HG03139 (cell line): ENCODE measurements at regions not wholly inside any gene's neighbourhood (a gene's known extent, or its start where the extent isn't known, plus 50 kb on each side); places are given as distances from the start of the nearest gene placed in this dataset.
"Not testable (repeated sequence)": the region's sequence is repeated elsewhere in the genome, so short reads cannot be mapped to it uniquely, and the experiment has no call there.

ENCODE experiments used
- ATAC-seq: cut with Tn5 transposase; IDR thresholded peaks from one replicate; pipeline ENCODE4 v1.9.1; 2021; ENCODE audit not compliant: unreplicated experiment

DNA sequence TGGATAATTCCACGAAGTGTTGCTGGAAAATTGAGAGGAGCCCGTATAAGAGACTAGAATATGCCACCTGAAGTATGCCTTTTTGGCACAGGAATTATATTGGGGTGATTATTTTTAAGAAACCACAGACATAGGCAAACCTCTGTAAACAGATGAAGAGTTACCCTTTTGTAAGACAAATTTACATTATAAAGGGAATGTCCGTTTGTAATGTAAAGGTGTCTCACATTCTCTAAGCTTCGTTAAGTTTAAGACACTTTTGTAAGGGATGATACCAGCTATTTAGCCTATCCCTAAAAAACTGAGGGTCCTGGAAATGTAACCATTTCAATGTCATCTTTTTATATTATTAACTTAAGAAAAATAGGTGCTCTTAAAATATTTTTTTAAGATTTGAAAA lies 432.8 kb upstream of the SYT4 start:
- ATAC-seq = no peak

DNA sequence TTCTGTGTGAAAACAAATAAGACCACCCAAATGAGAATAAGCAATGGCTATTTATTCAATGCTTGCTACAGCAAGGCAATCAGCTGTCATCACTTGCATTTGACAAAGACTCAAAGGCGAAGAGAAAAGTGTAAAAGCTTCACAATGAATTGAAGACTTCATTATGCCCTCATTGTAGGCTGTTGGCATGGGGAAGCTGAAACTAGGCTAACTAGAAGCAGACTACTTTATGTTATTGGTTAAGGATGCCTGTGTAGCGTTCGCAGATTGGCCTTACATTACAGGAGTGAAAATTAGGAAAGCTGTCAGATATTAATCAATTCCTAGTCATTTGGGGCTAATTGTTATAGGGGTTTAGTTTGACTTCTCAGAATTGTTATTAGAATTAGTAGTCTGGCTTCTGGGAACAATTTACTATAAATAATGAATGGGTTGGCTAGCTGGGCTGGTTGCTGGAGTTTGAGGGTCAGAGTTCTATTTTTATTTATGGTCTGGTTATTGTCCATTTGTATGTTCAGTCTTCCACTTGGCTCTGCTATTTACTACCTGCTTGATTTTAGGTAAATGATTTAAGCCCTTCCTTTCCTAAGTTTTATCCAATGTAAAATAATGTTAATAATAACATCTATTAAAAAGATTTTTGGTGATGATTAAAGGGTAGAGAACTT lies 437.2 kb upstream of the SYT4 start:
- no peak for ATAC-seq

DNA sequence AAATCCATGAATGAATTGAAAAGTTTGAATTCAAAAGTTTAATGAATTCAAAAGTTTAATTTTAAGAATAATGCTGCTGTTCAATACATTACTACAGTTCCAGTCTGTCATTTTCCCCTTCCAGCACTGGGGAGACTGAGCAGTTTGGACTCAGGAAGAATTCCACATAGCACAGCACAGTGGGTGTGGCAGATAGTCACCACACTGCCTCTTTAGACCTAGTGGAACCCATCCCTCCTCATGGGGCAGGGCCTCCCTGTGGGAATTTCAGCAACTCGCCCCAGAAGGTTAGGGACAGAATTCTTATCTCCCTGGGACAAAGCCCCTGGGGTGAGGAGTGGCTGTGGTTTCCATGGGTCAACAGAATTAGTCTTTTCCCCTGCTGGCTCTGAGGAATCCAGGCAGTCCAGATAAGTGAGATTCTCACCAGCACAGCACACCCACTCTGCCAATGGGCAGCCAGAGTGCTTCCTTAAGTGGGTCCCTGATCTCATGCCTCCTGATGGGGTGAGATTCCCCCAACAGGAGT lies 442.0 kb upstream of the SYT4 start:
- ATAC-seq = no peak

DNA sequence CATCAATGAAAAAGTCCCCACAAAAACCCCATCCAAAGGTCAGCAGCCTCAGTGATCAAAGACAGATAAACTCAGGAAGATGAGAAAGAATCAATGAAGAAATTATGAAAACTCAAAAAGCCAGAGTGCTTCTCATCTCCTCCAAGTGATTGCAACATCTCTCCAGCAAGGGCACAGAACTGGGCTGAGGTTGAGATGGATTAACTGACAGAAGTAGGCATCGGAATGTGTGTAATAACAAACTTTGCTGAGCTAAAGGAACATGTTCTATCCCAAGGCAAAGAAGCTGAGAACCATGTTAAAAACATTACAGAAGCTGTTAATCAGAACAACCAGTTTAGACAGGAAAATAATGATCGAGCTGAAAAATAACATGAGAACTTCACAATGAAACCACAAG lies 442.8 kb upstream of the SYT4 start:
- no peak for ATAC-seq

DNA sequence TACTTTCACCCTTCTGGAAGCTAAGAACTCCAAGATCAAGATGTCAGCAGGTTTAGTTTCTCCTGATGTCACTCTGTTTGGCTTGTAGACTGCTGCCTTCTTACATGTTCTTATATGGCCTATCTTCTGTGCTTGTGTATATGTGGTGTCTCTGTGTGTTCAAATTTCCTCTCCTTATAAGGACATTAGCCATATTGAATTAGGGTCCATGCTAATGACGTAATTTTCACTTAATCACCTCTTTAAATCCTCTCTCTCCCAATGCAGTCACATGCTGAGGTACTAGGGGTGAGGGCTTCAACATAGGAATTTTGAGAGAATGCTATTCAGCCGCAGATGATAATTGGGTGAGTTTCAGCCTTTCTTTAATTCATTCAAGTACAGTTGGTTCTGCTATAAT lies 458.3 kb upstream of the SYT4 start:
- ATAC-seq = no peak

DNA sequence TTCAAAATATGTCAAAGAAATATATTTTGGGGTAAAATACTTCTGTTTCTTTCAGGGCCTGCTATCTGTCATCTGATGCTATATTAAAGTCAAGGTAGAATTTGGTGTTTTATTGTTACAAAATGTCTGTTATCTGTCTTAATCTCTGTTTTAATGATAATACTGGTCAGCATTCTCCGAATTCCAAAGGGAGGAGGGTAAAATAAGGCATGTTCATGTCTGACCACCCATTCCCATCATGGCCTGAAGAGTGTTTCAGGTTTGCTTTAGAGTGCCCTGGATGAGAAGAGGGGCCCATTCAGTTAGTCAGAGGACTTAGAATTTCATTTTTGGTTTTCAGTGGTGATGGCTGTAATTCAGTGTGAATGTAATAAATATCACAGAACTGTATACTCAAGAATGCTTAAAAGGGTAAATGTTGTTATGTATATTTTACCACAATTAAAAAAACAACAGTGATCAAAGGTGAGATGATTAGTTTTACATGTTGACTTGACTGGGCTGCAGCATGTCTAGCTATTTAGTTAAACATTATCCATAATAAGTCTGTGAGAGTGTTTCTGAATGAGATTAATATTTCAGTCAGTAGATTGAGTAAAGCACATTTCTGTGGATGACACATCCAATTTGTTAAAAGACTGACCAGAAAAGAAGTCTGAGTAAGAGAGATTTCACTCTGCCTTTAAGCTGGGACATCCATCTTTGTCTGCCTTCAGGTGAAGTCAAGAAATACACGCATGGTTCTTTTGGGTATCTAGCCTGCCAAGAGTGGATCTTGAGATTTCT lies 467.9 kb upstream of the SYT4 start:
- no peak for ATAC-seq

DNA sequence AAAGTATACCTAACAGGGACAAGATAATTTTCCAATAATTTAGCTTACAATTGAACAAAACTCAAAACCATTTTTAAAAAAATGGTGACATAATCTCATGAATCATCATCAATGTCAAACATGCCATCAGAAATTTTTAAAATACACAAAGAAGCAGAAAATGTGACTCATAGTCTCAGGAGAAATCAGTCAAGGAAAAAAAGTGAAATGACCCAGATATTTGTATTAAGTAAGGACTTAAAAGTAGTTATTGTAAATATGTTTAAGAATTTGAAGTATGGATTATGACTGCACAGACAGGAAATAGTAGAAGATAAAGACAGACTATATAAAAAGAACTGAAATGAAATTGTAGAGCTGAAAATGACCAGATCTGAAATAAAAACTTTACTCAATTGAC lies 473.9 kb upstream of the SYT4 start:
- ATAC-seq = no peak

DNA sequence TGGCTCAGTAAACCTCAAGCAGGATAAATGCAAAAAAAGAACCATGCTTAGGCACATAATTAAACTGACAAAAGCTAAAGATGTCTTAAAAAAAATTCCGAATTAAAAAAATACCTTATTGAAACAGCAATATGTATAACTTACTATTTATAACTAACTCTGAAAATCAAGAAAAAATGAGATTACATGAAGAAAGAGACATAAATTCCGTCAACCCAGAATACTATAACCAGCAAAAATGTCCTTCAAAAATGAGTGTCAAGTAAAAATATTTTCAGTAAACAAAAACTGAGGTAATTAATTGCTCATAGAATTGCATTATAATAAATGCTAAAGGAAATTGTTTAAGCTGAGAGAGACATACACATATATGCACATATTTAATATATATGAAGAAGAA lies 474.5 kb upstream of the SYT4 start:
- no peak for ATAC-seq

DNA sequence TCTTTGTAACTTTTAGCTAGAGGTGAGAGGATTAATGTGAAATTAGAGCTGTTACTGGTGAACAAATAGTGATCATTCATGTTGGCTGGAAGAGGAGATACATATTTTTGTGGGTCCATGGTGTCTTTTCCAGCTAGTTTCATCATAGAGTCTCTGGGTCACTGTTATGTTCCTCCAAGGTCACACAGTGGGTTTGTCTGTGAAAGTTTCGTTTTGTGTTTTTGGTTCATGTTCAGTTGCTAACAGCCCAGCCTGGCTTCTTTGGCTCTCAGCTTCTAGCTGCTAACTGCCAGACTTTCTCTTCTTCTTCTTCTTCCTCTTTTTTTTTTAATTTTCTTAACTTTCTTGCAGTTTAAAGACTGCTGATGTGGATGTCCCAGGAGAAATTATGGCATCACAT lies 480.0 kb upstream of the SYT4 start:
- no peak for ATAC-seq

DNA sequence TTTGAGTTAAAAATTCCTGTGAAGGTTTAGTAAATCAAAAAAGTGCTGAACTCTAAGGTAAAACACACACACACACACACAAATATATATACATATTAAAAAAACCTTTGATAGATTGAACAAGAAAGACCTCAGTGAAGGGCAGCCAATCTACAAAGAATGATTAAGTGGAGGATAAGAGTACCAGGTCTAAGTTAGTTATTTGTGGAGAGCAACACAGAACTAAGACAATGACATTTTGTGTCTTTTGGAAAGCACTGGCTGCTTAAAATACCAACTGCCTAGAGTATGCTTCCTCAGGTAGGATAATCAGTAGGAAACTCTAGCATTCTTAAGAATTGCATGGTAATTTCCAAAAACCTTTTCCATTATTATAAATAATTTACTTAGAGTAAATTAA lies 481.4 kb upstream of the SYT4 start:
- ATAC-seq = no peak

DNA sequence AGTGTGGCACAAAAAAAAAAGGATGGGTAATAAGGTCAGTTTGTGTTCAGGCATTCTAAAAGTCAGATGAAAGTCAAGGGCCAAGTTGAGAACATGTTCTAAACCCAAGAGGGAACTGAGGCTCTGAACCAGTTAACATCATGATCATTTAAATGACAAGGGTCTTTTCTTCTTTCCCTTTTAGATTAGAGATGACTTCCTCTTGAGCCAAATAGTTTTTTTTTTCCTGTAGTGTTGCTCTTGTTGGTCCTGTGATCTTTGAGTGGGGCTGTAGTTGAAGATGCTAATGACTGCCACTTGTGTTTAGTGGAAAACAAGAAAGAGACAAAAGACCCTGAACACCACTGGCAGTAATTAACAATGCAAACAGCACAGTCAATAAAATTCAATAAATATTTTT lies 482.7 kb upstream of the SYT4 start:
- ATAC-seq = no peak

DNA sequence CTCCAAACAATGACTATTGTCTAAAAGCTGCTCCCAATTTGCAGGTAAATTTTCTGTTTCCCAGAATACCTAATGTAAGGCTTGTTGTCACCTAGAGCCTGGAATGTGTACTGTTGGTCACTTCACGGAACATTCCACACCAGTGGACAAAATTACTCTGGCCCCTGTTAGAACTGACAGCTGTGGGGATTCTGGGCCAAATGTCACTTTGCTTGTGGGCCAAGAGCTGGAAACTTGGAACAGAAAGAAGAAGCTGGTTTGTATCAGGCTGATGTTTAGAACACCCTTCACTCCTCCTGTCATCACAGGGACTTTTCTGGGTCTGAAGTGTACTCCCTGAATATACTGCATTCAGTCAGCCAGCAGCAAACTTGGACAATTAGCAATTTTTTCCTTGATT lies 495.6 kb upstream of the SYT4 start:
- no peak for ATAC-seq

DNA sequence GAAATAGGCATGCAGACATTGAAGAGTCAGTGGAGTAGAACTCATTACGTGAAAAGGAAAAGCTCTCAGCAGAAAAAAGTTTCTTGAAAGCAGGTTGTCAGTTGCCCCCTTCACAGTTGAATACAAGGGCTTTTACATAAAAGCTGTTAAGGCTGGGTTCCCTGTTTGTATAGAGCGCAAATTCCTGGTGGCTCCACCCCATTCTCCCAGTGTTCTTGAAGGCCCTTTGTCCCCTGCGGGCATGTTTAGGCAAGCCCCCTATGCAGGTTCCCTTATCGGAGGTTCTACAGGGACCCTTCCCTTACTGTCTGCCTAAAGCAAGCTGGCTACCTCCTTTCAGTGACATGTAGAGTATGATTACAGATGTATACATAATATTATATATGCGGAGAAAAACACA lies 497.2 kb upstream of the SYT4 start:
- ATAC-seq = no peak

DNA sequence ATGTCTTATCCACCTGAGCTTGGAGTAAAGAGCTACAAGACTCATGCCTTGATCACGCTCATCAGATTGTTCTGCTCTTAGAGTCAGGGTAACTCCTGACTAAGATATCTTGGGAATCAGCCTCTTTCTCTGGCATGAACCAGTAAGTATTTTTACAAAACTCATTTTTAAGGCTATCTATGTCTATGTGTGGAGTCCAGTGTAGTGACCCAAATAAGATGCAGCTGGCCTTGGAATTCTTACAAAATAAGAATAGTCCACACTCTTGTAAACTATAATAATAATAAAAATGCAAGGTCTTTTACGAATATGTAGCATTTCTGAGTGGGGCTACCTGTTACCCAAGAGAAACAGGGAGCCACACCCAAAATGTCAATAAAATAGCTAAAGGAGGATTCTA lies 498.3 kb upstream of the SYT4 start:
- ATAC-seq = no peak

DNA sequence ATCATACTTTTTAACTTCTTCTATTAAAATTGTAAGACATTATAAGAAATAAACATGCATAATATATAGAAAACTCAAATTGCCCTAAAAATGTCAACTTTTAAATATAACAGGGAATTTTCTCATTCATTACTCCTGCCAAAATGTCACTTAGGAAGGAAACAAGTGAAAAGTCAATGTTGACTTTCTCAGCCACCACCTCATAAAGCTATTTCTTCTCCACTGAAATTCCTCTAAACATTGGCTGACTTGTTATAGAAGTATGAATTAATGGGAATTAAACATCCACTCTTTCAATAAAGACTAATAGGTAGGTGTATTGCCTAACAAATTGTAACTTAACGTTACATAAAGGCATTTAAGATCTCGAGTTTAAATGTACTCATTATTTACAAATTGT lies 499.7 kb upstream of the SYT4 start:
- ATAC-seq = no peak

DNA sequence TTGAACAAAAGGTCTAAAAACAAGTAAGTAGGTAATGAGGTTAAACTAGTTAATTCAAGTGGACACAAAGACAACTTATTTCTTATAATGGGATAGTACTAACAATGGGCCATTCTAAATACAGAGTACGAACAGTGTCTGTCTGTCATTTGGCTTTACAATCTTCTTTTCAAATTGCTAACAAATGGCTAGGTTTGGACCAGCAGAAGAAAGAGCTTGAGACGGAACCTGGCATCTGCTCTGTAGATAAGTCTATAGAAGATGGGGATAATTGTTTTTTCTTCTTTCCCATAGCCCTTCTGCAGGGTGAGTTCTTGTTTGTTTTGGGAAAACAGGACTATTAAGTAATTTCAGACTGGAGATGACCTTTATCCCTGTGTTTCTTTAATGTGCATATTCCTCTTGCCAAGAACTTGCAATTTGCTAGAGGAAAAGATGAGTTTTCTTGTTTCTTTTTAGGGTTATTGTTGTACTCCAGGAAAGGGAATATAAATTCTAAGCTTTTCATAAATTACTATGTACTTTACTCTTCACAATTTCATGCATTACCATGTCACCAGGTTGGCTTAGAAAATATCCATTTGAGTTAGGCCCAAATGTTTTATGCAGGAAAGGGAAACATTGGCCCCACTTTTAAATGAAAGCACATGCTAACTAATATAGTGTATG lies 500.5 kb upstream of the SYT4 start:
- no peak for ATAC-seq

DNA sequence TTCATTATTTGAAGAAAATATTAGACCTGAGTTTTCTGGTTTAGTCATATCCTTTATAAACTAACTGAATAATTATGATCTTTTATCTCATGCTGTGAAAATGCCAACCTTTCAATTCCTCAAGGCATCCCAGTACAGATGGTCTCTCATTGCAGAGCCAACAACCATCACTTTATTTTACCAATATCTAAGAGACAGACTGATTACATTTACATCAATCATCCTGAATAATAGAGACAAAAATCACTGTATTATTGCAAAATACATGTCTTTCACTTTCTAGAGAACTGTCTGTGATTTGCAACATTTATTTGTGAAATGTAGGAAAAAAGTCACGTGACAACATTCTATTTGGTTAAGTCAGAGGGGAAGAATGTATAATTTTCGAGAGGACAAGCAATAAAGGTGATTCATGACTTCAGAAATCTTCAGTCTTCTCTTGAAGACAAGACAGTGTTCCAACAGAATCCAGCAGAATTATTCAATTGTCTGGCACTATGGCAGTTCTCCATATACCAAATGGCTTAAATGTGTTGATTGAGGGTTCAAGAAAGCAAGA lies 503.6 kb upstream of the SYT4 start:
- no peak for ATAC-seq

DNA sequence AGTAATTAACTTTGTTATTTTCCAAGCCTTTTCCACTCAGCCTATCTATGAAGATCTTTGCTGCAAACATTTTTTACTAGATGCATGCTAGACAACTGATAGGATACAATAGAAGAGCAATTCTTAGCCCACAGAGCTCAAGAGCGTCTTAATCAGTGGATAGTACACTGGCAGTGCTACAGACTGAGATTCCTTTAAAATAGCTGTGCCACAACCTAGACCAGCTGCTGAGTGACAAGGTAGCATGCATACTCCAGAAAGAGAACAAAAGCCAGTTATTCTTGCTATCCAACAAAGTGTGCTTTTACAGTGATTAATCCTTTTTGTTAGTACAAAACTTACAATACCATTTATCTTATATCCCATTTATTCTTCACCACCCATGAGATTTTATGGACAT lies 507.9 kb upstream of the SYT4 start:
- ATAC-seq = no peak

DNA sequence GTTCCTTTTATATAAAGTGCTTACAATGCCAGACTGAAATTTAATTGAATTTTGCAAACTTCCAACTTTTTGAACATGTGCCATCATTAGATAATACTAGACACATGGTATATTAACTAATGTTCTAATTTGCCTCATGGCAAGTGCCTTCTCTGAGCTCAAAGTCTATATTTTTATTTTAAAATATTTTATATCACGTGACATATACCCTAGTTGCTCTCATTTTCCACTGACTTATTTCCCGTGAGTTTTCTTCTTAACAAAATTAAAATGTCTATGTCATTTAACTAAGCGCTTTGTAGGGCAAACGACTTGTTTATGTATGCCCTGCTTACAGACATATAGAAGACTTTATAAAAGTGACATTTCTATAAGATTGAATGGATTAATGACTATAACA lies 509.6 kb upstream of the SYT4 start:
- no peak for ATAC-seq

DNA sequence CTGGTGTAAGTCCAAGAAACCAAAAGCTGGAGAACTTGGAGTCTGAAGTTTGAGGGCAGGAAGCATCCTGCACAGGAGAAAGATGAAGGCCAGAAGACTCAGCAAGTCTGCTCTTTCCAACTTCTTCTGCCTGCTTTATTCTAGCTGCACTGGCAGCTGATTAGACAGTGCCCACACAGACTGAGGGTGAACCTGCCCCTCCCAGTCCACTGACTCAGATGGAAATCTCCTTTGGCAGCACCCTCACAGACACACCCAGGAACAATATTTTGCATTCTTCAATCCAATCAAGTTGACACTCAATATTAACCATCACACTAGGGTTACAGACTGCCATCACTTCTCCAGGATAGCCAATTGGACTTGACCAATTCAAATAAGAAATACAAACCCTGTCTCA lies 510.4 kb upstream of the SYT4 start:
- ATAC-seq = not testable (repeated sequence)

DNA sequence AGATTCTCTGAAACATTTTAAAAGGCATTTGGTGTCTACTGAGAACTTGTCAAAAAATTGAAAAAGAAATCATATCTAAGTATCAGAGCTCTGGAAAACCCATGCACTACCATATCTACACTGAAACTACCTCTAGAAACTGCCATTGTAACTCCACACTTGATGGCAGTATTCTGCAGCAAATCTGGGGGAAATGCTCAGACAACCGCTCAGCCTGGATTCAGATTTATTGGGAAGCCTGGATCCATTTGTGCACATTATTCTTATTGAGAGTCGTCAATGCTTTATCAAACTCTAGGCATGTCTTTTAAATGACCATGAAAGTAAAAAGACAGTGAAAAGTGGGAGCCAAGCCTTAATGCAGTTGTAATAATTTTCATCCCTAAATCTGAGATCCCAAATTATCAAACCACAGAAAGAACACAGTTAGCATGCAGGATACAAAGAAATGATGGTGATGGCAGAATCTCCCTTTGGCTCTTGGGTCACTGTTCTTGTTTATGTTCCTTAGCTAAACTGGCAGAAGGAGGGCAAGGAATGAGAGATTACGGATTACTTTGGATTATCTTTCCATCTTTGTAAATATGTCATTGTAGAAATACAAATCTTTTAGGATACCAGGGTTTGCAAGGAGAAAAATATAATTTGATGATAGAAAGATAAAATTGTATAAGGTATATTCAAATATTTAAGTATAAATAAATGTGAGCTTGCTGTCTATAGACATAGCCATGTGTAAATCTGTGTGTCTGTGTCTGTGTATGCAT lies 512.1 kb upstream of the SYT4 start:
- ATAC-seq = no peak
